ENCODE measurements at regions not wholly inside any gene's neighbourhood (a gene's known extent, or its start where the extent isn't known, plus 50 kb on each side); places are given as distances from the start of the nearest gene placed in this dataset.
"Not testable (repeated sequence)": the region's sequence is repeated elsewhere in the genome, so short reads cannot be mapped to it uniquely, and the experiment has no call there.

GRCh38 chr3:107465064-107465631 lies 57.6 kb upstream of the BBX start:
- DNase-seq (ENCODE audit: low read depth in 3 of 3, low spot score in 1 of 3): no peak

- DNase-seq (ENCODE audit: low read depth in 3 of 3, low spot score in 1 of 3): no peak
Observed at GRCh38 chr3:107468782-107469181, 54.0 kb upstream of the BBX start.

DNA sequence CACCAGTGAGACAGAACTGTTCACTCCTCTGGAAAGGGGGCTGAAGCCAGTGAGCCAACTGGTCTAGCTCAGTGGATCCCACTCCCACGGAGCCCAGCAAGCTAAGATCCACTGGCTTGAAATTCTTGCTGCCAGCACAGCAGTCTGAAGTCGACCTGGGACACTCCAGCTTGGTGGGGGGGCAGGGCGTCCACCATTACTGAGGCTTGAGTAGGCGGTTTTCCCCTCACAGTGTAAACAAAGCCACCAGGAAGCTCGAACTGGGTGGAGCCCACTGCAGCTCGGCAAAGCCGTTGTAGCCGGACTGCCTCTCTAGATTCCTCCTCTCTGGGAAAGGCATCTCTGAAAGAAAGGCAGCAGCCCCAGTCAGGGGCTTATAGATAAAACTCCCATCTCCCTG lies 52.3 kb upstream of the BBX start:
- not testable (repeated sequence) for DNase-seq (ENCODE audit: low read depth in 3 of 3, low spot score in 1 of 3)
